HG02623 (cell line): ENCODE measurements at regions not wholly inside any gene's neighbourhood (a gene's known extent, or its start where the extent isn't known, plus 50 kb on each side); places are given as distances from the start of the nearest gene placed in this dataset.

Experiments used
- ATAC-seq: cut with Tn5 transposase; IDR thresholded peaks from one replicate; pipeline ENCODE4 v1.9.1; 2021; ENCODE audit warnings: moderate library complexity; ENCODE audit not compliant: unreplicated experiment

- no peak for ATAC-seq
Observed at GRCh38 chr13:106243011-106243565, 292.4 kb downstream of the EFNB2 start.

DNA sequence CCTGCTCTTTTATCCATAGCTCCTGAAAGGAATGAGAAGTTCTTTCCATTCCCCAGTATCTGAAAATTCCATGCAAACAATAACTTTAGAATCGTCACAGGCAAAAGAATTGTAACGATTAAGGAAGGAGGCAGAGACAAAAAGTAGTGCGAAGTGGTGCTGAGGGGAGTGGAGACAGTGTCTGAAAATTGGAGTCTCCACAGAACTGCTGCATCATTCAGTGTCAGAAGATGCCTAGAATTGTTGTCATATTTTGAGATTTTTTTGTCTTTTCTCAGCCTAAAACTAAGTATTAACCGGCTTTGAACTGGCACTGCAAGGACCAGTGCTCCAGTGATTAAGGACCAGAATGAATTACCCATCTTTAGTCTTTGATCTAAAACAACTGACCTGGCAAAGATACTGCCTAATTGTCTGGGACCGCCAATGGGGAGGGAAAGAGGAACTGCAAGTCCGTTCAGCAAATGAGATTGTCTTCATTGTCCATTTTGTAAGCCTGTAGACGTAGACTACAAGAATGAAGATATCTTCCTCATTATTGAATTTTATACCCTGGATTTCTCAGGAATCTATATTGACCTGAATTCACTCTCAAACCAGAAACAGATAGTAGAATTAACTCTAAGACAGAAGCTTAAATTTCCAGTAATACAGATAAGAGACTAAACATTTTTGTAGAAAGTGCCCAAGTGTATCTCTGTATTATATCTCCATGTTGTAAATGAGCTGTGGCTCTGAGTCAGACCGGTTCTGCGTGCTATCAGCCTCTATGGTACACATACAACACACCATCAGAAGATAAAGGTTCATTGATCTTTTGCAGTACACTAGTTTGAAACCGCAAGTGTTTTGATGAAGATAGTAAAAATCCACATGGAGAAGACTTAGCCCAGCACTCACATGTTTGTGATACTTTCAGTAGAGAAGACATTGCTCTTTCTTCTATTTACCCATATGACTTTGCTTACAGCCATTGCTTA lies 293.2 kb downstream of the EFNB2 start:
- no peak for ATAC-seq

- no peak for ATAC-seq
Observed at GRCh38 chr13:106238690-106239089, 296.8 kb downstream of the EFNB2 start.

GRCh38 chr13:106234636-106235035 lies 300.8 kb downstream of the EFNB2 start:
- ATAC-seq = no peak

DNA sequence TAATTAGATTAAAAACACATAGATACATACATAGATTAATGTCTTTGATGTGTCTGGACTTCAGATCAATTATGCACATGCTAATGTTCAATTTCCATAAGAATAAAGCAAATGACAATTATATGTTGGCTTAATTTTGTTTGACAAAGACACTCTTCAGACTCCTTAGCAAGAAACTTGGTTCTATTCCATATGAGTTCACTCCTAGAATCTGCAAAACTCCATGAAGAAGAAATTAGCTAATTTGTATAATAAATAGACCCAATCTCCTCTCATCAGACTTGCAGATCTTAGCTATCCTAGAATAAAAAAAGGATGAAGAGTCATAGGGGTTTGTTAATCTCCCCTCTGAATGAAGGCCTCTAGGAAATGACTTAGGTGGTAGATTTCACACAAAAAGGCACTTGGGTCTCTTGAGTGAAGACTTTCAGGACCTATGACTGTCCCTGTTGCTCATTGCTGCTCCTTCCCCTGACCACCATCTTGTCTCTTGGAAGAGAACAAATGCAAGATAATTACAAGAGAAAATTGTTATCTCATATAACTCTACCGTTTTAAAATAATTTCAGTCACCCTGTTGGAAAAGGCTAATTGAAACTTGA lies 302.2 kb downstream of the EFNB2 start:
- ATAC-seq = no peak

DNA sequence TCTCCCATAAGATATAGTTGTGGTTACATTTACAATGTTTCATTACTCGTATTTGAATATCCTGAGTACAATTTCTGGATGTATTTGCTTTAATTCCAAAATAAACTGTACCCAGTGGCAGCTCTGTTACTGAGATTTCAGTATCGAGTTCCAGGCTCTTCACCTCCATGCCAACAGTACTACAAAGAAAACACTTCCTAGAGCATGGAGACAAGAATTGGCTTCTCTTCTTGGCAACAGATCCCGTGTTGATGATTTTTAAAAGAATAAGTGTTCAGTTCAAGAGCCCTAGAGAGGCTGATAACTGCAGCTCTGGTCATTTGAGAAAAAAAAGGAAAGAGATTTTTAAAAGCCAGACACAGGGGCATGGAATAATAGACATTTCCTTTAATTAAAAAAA lies 302.8 kb downstream of the EFNB2 start:
- no peak for ATAC-seq

DNA sequence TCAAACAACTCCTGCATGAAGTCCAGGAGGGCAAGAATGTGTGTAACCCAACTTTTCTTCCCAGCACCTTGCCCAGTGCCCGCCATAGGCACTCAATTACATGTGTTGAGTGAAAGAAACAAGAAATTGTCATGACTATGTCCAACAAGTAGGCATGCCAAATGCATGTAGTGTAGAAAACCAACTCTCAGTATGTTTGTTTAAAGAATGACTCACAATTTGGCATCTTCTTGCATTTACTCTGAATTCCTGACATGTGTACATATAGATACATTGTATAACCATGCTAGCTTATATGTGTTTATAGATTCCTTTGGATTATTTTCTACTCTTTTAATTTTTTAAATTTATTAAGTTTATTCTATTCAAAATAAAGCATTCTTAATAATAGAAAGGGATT lies 305.0 kb downstream of the EFNB2 start:
- ATAC-seq = no peak

DNA sequence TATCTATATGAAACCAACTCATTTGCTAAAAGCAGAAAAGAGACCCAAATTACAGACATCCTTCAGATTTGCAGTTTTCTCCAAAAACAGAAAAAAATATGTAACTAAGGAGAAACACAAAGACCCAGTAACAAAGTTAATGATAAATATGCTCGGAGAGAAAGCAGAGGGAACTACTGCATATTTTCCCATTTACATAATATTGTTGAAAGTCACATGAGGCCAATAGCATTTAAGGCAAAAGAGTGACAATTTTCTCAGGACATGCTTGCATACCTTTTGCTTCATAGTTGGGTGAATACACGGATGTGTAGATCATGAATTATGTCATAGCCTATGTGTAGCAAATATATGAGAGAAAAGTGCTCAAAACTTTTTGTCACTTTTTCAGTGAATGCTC lies 310.3 kb downstream of the EFNB2 start:
- no peak for ATAC-seq

- no peak for ATAC-seq
Observed at GRCh38 chr13:106220211-106220610, 315.3 kb downstream of the EFNB2 start.

DNA sequence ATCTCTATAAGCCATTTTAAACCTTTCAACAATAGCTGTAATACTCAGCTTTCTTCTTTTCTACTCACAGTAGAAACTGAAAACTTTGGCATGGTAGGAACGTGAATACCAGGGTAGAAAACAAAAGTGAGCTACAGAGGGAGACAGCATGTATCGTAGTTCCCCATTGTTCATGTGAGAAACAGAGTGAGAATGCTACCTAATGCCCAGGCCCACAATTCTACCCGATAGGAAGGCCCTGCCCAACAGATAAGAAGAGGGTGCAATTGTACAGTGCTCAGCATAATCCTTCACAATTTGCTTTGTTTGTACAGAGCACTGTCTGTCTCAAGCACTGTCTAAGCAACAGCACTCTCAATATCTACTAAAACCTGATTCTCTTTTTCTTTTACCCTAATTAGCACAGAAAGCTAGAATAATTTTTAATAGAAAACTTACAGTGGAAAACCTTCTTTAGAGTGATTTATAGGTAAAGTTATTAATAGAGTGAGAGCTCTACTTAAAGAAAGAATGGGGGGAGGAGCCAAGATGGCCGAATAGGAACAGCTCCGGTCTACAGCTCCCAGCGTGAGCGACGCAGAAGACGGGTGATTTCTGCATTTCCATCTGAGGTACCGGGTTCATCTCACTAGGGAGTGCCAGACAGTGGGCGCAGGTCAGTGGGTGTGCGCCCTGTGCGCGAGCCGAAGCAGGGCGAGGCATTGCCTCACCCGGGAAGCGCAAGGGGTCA lies 322.3 kb downstream of the EFNB2 start:
- no peak for ATAC-seq

DNA sequence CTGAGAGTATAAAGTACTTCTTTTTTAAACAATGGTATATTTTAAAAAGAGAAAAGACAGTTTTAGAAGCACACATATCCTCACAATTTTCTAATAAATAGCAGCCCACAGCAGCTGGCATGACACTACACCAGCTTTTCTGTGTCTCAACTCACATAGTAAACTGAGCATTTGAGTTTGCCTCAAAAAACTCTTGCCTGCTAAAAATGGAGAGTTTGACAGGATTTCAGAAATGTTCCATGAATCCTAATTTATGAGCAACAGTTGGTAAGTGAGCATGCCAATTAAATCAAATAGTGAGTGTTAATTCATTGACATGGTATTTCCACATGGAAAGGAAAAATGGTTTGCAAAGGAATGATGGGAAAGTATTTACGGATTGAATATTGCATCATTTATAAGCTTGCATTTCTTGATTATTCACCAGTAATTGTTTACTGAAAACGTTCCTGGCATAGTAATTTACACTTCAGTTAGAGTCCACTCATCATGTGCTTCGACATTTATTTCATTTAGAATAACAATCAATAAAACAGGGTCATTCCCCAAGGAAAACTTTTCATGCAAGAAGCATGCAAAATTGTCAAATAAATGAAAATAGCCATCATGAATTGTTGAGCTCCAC lies 323.0 kb downstream of the EFNB2 start:
- ATAC-seq = no peak

GRCh38 chr13:106210324-106210723 lies 325.1 kb downstream of the EFNB2 start:
- no peak for ATAC-seq

DNA sequence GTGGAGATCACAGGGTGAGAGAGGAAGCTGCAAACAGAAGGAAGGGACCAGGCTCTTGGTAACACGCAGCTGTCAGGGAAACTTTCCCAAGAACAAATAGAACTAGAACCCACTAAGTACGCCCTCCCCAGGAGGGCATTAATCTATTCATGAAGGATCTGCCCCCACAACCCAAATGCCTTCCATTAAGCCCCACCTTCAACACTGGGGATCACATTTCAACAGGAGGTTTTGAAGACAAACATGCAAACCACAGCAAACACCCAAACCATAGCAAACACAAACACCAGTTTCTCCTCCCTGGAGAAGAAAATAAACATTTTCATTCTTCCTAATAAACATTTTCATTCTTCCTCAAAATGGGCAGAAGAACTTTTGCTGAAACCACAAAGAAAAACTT lies 329.6 kb downstream of the EFNB2 start:
- no peak for ATAC-seq

DNA sequence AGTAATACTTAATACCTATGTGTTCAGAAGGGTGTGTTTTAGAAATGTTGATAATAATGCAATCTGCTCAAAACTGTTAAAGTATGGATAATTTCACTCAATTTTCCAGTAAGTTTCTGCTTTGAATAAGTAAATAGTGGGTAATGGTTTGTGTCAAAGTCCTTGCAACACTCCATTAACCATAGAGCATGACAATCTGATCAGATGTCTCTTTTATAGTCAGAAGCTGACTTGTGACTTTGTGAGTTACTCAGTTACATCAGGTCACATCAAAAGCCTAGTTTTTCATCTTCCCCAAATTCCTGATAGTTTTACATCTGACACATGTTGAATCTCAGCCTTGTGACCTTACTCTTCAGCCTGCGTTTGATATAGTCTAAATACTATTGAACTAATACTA lies 338.0 kb downstream of the EFNB2 start:
- ATAC-seq = no peak

GRCh38 chr13:106187501-106188095 lies 347.9 kb downstream of the EFNB2 start:
- no peak for ATAC-seq

- no peak for ATAC-seq
Observed at GRCh38 chr13:106187101-106187500, 348.4 kb downstream of the EFNB2 start.

DNA sequence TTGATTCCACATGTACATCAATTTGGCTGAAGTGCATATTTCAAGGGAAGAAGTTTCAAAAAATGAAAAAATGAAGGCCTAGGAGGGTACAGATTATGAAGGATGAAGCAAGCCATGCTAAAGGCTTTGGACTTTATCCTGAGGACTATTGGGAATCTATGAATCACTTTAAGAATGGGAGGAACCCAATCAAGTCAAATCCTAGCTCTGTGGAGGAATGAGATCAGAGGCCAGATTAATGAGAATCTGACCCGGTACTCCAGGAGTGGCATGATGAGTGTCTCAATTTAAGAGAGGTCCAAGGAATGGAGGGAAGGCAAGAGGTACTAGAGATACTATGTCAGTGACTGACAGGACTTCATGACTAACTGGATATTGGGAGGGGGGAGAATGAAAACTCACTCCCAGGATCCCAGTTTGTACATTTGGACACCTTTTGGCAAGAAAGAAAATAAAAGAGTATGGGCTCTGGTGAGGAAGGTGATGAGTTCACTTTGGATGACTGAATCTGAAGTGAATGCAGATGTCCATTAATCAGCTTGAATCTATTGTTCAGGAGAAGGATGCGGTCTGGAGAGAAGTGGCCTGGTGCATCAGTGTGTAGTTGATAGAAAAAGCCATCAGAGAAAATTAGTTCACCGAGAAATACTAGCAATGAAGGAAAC lies 349.0 kb downstream of the EFNB2 start:
- ATAC-seq = no peak

GRCh38 chr13:106184790-106185189 lies 350.7 kb downstream of the EFNB2 start:
- ATAC-seq = no peak

GRCh38 chr13:106183410-106184065 lies 351.9 kb downstream of the EFNB2 start:
- no peak for ATAC-seq
